ENCODE measurements at regions not wholly inside any gene's neighbourhood (a gene's known extent, or its start where the extent isn't known, plus 50 kb on each side); places are given as distances from the start of the nearest gene placed in this dataset.

GRCh38 chr6:85314586-85314985 lies 135.3 kb upstream of the NT5E start:
- no peak overlapping the region for H3K9ac ChIP-seq (ENCODE audit: low read length)

GRCh38 chr6:85300581-85300980 lies 149.3 kb upstream of the NT5E start:
- no peaks in the 10 kb centered on the region for H4K20me1 ChIP-seq (ENCODE audit: insufficient read depth, low read length)
- no peaks in the 10 kb centered on the region for H3K79me2 ChIP-seq (ENCODE audit: insufficient read depth, low read length)
- H3K9ac ChIP-seq (ENCODE audit: low read length) = no peak overlapping the region
- TF ChIP-seq EZH2 (IDR thresholded peaks at IDR 0.05; ENCODE audit: borderline replicate concordance, low read length) (no peak), CTCF (IDR thresholded peaks at IDR 0.05; ENCODE audit: low read length) (no peak)
- H3K27me3 ChIP-seq (ENCODE audit: insufficient read depth, low read length) = no peaks in the 10 kb centered on the region
- H3K4me3 ChIP-seq (ENCODE audit: low read depth, low read length, poor library complexity, severe bottlenecking) = no peak overlapping the region
- no peak overlapping the region for H3K4me2 ChIP-seq (ENCODE audit: low read length)
- no peaks in the 10 kb centered on the region for H3F3A ChIP-seq (ENCODE audit: insufficient read depth, low read length)
- H2AFZ ChIP-seq (ENCODE audit: low read length) = no peak overlapping the region
- H3K27ac ChIP-seq (ENCODE audit: low read depth, low read length, poor library complexity, severe bottlenecking) = no peak overlapping the region
- H3K9me3 ChIP-seq (ENCODE audit: low read length) = no peaks in the 10 kb centered on the region
- H3K4me1 ChIP-seq (ENCODE audit: insufficient read depth, low read length, severe bottlenecking) = no peaks in the 10 kb centered on the region
- H3K36me3 ChIP-seq (ENCODE audit: insufficient read depth, low read length) = no peaks in the 10 kb centered on the region
- H3K9me2 ChIP-seq (ENCODE audit: low read depth, low read length) = no peaks in the 10 kb centered on the region

More at GRCh38 chr6:85314586-85314985, 135.3 kb upstream of the NT5E start:
- H3K27me3 ChIP-seq (ENCODE audit: insufficient read depth, low read length) = no peaks in the 10 kb centered on the region
- no peak overlapping the region for H3K4me2 ChIP-seq (ENCODE audit: low read length)
- H3K4me3 ChIP-seq (ENCODE audit: low read depth, low read length, poor library complexity, severe bottlenecking) = no peak overlapping the region
- no peaks in the 10 kb centered on the region for H3K4me1 ChIP-seq (ENCODE audit: insufficient read depth, low read length, severe bottlenecking)
- no peaks in the 10 kb centered on the region for H3K9me3 ChIP-seq (ENCODE audit: low read length)
- no peaks in the 10 kb centered on the region for H3F3A ChIP-seq (ENCODE audit: insufficient read depth, low read length)
- H3K79me2 ChIP-seq (ENCODE audit: insufficient read depth, low read length) = no peaks in the 10 kb centered on the region
- no peaks in the 10 kb centered on the region for H4K20me1 ChIP-seq (ENCODE audit: insufficient read depth, low read length)
- TF ChIP-seq CTCF (IDR thresholded peaks at IDR 0.05; ENCODE audit: low read length) (no peak), EZH2 (IDR thresholded peaks at IDR 0.05; ENCODE audit: borderline replicate concordance, low read length) (no peak)
- no peaks in the 10 kb centered on the region for H3K36me3 ChIP-seq (ENCODE audit: insufficient read depth, low read length)
- H3K27ac ChIP-seq (ENCODE audit: low read depth, low read length, poor library complexity, severe bottlenecking) = no peak overlapping the region
- no peak overlapping the region for H2AFZ ChIP-seq (ENCODE audit: low read length)
- no peaks in the 10 kb centered on the region for H3K9me2 ChIP-seq (ENCODE audit: low read depth, low read length)

- Histone ChIP-seq H3K4me1 (ENCODE audit: insufficient read depth, low read length, severe bottlenecking) (no peaks in the 10 kb centered on the region), H3K9me3 (ENCODE audit: low read length) (no peaks in the 10 kb centered on the region), H3K4me3 (ENCODE audit: low read depth, low read length, poor library complexity, severe bottlenecking) (no peak overlapping the region), H2AFZ (ENCODE audit: low read length) (no peak overlapping the region), H3K27ac (ENCODE audit: low read depth, low read length, poor library complexity, severe bottlenecking) (no peak overlapping the region), H3K9me2 (ENCODE audit: low read depth, low read length) (no peaks in the 10 kb centered on the region), H4K20me1 (ENCODE audit: insufficient read depth, low read length) (no peaks in the 10 kb centered on the region), H3K27me3 (ENCODE audit: insufficient read depth, low read length) (no peaks in the 10 kb centered on the region), H3K4me2 (ENCODE audit: low read length) (no peak overlapping the region), H3F3A (ENCODE audit: insufficient read depth, low read length) (no peaks in the 10 kb centered on the region), H3K9ac (ENCODE audit: low read length) (no peak overlapping the region), H3K36me3 (ENCODE audit: insufficient read depth, low read length) (no peaks in the 10 kb centered on the region), H3K79me2 (ENCODE audit: insufficient read depth, low read length) (no peaks in the 10 kb centered on the region)
- no peak for TF ChIP-seq CTCF (IDR thresholded peaks at IDR 0.05; ENCODE audit: low read length)
- no peak for TF ChIP-seq EZH2 (IDR thresholded peaks at IDR 0.05; ENCODE audit: borderline replicate concordance, low read length)
Observed at GRCh38 chr6:85298553-85298952, 151.3 kb upstream of the NT5E start.
